ENCODE measurements at regions not wholly inside any gene's neighbourhood (a gene's known extent, or its start where the extent isn't known, plus 50 kb on each side); places are given as distances from the start of the nearest gene placed in this dataset.

DNA sequence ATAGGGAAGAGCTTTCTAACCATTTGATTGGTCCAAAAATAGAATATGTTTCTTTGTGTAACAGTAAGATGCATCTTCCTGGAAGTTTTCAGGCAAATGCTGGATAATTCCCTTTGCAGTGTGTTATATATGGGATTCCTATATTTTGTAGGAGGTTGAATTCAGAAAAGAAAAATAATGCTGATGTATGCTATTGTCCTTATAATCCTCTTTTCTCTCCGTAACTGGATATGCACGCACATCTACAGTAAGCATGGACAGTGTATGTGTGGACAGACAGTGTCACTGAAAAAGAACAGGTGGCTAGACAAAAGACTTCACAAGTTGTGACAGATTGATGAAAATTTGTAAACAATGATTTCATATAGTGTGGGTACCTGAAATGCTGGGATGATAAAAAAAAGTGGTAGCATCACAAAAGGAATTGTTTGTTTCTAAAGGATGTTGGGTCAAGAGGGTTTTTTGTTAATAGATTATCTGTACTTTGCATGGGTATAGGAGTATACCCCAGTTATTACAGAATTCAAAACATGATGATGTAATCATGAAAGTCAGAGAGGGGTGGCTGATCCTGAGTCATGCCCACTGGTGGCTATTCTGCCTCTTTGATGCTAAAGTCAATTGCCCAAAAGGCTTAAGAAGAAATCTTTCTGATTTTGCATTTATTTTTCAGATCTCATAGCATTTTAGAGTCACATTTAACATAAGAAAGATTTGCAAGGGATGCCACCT lies 160.7 kb upstream of the TMTC1 start:
- Histone ChIP-seq H3K9ac (ENCODE audit: low read depth, low read length) (no peak overlapping the region), H3K4me3 (ENCODE audit: low read depth, low read length) (no peak overlapping the region), H3K36me3 (ENCODE audit: control insufficient read depth, insufficient read depth, low read length) (no peaks in the 10 kb centered on the region), H3K4me1 (ENCODE audit: control insufficient read depth, insufficient read depth, low read length) (no peaks in the 10 kb centered on the region), H3K27me3 (ENCODE audit: control insufficient read depth, insufficient read depth, low read length) (no peaks in the 10 kb centered on the region), H3K9me3 (ENCODE audit: control insufficient read depth, insufficient read depth, low read length) (no peaks in the 10 kb centered on the region)

- no peaks in the 10 kb centered on the region for H3K27me3 ChIP-seq (ENCODE audit: control insufficient read depth, insufficient read depth, low read length)
- H3K36me3 ChIP-seq (ENCODE audit: control insufficient read depth, insufficient read depth, low read length) = no peaks in the 10 kb centered on the region
- no peak overlapping the region for H3K9ac ChIP-seq (ENCODE audit: low read depth, low read length)
- no peaks in the 10 kb centered on the region for H3K4me1 ChIP-seq (ENCODE audit: control insufficient read depth, insufficient read depth, low read length)
- H3K4me3 ChIP-seq (ENCODE audit: low read depth, low read length) = no peak overlapping the region
- H3K9me3 ChIP-seq (ENCODE audit: control insufficient read depth, insufficient read depth, low read length) = no peaks in the 10 kb centered on the region
Measured at GRCh38 chr12:29943683-29944082, 159.9 kb upstream of the TMTC1 start.

GRCh38 chr12:29940811-29941210 lies 157.1 kb upstream of the TMTC1 start:
- no peaks in the 10 kb centered on the region for H3K4me1 ChIP-seq (ENCODE audit: control insufficient read depth, insufficient read depth, low read length)
- no peak overlapping the region for H3K9ac ChIP-seq (ENCODE audit: low read depth, low read length)
- H3K36me3 ChIP-seq (ENCODE audit: control insufficient read depth, insufficient read depth, low read length) = no peaks in the 10 kb centered on the region
- H3K9me3 ChIP-seq (ENCODE audit: control insufficient read depth, insufficient read depth, low read length) = no peaks in the 10 kb centered on the region
- H3K27me3 ChIP-seq (ENCODE audit: control insufficient read depth, insufficient read depth, low read length) = no peaks in the 10 kb centered on the region
- H3K4me3 ChIP-seq (ENCODE audit: low read depth, low read length) = no peak overlapping the region

DNA sequence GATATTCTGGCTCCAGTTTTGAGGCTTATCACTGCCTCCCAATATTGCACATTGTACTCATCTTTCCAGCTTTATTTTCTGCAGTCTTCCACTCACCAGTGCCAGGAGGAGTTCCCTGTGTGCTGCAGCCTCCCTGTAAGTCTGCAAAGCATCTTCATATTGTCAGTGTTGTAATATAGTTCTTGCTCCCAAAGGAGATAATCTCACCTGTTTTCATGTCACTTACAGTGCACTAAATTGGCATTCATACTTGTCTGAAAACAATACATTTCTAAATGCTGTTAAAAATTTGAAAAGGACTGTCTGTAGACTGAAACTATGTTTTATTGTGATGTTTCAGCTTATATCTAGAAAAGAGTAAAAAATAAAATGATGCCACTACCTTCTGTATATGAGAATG lies 146.8 kb upstream of the TMTC1 start:
- Histone ChIP-seq H3K4me3 (ENCODE audit: low read depth, low read length) (no peak overlapping the region), H3K9me3 (ENCODE audit: control insufficient read depth, insufficient read depth, low read length) (no peaks in the 10 kb centered on the region), H3K4me1 (ENCODE audit: control insufficient read depth, insufficient read depth, low read length) (peaks cover 4% of the 10 kb centered on the region)

GRCh38 chr12:29929295-29929694 lies 145.6 kb upstream of the TMTC1 start:
- no peaks in the 10 kb centered on the region for H3K9me3 ChIP-seq (ENCODE audit: control insufficient read depth, insufficient read depth, low read length)
- H3K4me1 ChIP-seq (ENCODE audit: control insufficient read depth, insufficient read depth, low read length) = peaks cover 4% of the 10 kb centered on the region
- H3K4me3 ChIP-seq (ENCODE audit: low read depth, low read length) = no peak overlapping the region
- H3K9ac ChIP-seq (ENCODE audit: low read depth, low read length) = no peak overlapping the region
- no peaks in the 10 kb centered on the region for H3K27me3 ChIP-seq (ENCODE audit: control insufficient read depth, insufficient read depth, low read length)
- H3K36me3 ChIP-seq (ENCODE audit: control insufficient read depth, insufficient read depth, low read length) = no peaks in the 10 kb centered on the region

More for the DNA sequence above, 146.8 kb upstream of the TMTC1 start:
- H3K36me3 ChIP-seq (ENCODE audit: control insufficient read depth, insufficient read depth, low read length) = no peaks in the 10 kb centered on the region
- no peaks in the 10 kb centered on the region for H3K27me3 ChIP-seq (ENCODE audit: control insufficient read depth, insufficient read depth, low read length)
- no peak overlapping the region for H3K9ac ChIP-seq (ENCODE audit: low read depth, low read length)

- H3K4me1 ChIP-seq (ENCODE audit: control insufficient read depth, insufficient read depth, low read length) = no peaks in the 10 kb centered on the region
- no peak overlapping the region for H3K4me3 ChIP-seq (ENCODE audit: low read depth, low read length)
- no peaks in the 10 kb centered on the region for H3K27me3 ChIP-seq (ENCODE audit: control insufficient read depth, insufficient read depth, low read length)
- H3K36me3 ChIP-seq (ENCODE audit: control insufficient read depth, insufficient read depth, low read length) = no peaks in the 10 kb centered on the region
- H3K9me3 ChIP-seq (ENCODE audit: control insufficient read depth, insufficient read depth, low read length) = no peaks in the 10 kb centered on the region
- H3K9ac ChIP-seq (ENCODE audit: low read depth, low read length) = no peak overlapping the region
Measured at GRCh38 chr12:29921307-29921706, 137.6 kb upstream of the TMTC1 start.

DNA sequence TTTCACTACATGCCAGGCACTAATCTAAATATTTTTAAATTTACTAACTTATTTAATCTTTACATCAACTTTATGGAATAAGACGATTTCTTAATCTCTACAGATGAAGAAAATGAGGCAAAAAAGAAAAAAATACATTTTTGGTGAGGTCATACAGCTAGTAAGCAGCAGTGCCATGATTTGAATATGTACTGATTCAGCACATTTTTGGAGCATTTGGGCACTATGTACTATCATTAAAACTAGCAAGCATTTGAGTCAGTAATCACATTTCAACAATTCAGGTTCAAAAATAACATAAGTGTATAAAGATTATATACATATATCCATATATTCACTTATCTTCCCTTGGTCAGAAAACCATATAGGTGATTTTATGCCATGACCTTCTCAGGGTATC lies 124.4 kb upstream of the TMTC1 start:
- Histone ChIP-seq H3K36me3 (ENCODE audit: control insufficient read depth, insufficient read depth, low read length) (no peaks in the 10 kb centered on the region), H3K4me3 (ENCODE audit: low read depth, low read length) (no peak overlapping the region), H3K4me1 (ENCODE audit: control insufficient read depth, insufficient read depth, low read length) (no peaks in the 10 kb centered on the region), H3K9me3 (ENCODE audit: control insufficient read depth, insufficient read depth, low read length) (peaks cover 4% of the 10 kb centered on the region), H3K27me3 (ENCODE audit: control insufficient read depth, insufficient read depth, low read length) (no peaks in the 10 kb centered on the region), H3K9ac (ENCODE audit: low read depth, low read length) (no peak overlapping the region)

GRCh38 chr12:29907461-29907860 lies 123.7 kb upstream of the TMTC1 start:
- H3K27me3 ChIP-seq (ENCODE audit: control insufficient read depth, insufficient read depth, low read length) = no peaks in the 10 kb centered on the region
- no peak overlapping the region for H3K9ac ChIP-seq (ENCODE audit: low read depth, low read length)
- H3K9me3 ChIP-seq (ENCODE audit: control insufficient read depth, insufficient read depth, low read length) = peaks cover 4% of the 10 kb centered on the region
- no peaks in the 10 kb centered on the region for H3K36me3 ChIP-seq (ENCODE audit: control insufficient read depth, insufficient read depth, low read length)
- no peaks in the 10 kb centered on the region for H3K4me1 ChIP-seq (ENCODE audit: control insufficient read depth, insufficient read depth, low read length)
- no peak overlapping the region for H3K4me3 ChIP-seq (ENCODE audit: low read depth, low read length)

DNA sequence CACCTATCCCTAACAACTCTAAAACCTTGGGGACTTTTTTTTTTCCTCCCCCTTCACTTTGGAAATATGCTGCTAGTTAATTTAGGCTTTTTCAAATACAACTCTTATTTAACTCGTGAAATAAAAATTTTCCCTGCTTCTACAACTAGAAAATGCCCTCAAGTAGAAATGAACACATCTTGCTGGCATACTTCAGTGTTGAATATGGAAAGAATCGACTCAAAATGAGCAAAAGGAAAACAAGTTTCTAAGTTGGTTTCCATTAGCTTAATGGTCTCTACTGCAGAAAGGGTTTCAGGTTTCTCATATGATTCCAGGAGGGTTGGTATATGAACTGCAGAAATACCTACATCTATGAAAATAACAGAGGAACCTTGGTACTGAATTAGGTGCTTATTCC lies 118.3 kb upstream of the TMTC1 start:
- H3K4me3 ChIP-seq (ENCODE audit: low read depth, low read length) = no peak overlapping the region
- H3K9me3 ChIP-seq (ENCODE audit: control insufficient read depth, insufficient read depth, low read length) = no peaks in the 10 kb centered on the region
- H3K9ac ChIP-seq (ENCODE audit: low read depth, low read length) = no peak overlapping the region
- no peaks in the 10 kb centered on the region for H3K4me1 ChIP-seq (ENCODE audit: control insufficient read depth, insufficient read depth, low read length)
- H3K36me3 ChIP-seq (ENCODE audit: control insufficient read depth, insufficient read depth, low read length) = no peaks in the 10 kb centered on the region
- H3K27me3 ChIP-seq (ENCODE audit: control insufficient read depth, insufficient read depth, low read length) = no peaks in the 10 kb centered on the region

GRCh38 chr12:29901585-29901984 lies 117.8 kb upstream of the TMTC1 start:
- no peaks in the 10 kb centered on the region for H3K9me3 ChIP-seq (ENCODE audit: control insufficient read depth, insufficient read depth, low read length)
- no peaks in the 10 kb centered on the region for H3K4me1 ChIP-seq (ENCODE audit: control insufficient read depth, insufficient read depth, low read length)
- no peak overlapping the region for H3K9ac ChIP-seq (ENCODE audit: low read depth, low read length)
- H3K36me3 ChIP-seq (ENCODE audit: control insufficient read depth, insufficient read depth, low read length) = no peaks in the 10 kb centered on the region
- no peaks in the 10 kb centered on the region for H3K27me3 ChIP-seq (ENCODE audit: control insufficient read depth, insufficient read depth, low read length)
- H3K4me3 ChIP-seq (ENCODE audit: low read depth, low read length) = no peak overlapping the region

DNA sequence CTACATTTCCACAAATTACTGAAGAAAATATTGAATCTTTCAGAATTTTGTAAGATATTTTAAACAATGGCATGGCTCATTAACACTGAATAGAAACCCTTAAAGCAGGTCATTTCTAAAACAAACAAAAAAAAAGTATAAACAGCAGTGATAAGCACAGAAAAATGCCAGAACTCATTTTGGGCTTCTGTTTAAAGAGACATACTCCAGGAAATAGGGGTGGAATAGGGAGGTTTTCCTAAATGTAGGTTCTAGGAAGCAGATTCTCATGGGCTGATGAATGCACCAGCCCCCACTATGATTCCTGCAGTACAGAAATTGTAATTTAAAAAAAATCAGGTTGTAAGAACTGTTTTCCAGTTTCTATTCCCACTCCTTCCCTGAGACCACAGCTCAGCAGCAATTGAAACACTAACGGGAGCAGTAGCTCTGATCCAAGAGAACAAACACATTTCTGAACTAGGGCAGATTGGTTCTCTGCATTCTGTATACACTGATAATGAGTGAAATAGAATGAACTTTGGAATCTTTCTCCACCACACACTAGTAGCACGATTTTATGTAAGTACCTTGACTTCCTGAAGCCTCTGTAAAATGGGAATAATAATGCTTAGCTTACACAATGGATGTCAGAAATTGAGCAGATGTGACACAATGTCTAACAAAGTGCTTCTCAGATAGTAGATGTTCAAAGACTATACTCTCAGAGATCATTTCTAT lies 115.6 kb upstream of the TMTC1 start:
- no peaks in the 10 kb centered on the region for H3K36me3 ChIP-seq (ENCODE audit: control insufficient read depth, insufficient read depth, low read length)
- H3K4me1 ChIP-seq (ENCODE audit: control insufficient read depth, insufficient read depth, low read length) = peaks cover 2% of the 10 kb centered on the region
- no peaks in the 10 kb centered on the region for H3K9me3 ChIP-seq (ENCODE audit: control insufficient read depth, insufficient read depth, low read length)
- no peak overlapping the region for H3K4me3 ChIP-seq (ENCODE audit: low read depth, low read length)
- no peaks in the 10 kb centered on the region for H3K27me3 ChIP-seq (ENCODE audit: control insufficient read depth, insufficient read depth, low read length)
- no peak overlapping the region for H3K9ac ChIP-seq (ENCODE audit: low read depth, low read length)

DNA sequence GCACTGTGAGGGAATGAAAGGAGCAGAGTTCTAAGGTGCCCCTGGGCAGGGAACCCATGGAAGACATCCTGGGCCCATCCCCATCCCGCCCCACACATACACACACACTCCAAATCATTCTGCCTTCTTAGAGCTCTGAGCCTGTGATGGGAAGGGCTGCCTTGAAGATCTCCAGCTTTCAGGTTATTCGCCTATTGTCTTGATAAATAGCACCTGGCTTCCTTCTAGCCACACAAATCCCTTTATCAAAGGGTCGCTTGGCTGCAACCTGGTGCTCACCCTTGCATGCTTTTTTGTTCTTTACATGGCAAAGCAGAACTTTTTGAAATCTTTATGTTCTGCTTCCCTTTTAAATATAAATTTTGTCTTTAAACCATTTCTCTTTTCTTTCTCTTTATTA lies 112.2 kb upstream of the TMTC1 start:
- H3K27me3 ChIP-seq (ENCODE audit: control insufficient read depth, insufficient read depth, low read length) = no peaks in the 10 kb centered on the region
- no peak overlapping the region for H3K4me3 ChIP-seq (ENCODE audit: low read depth, low read length)
- H3K36me3 ChIP-seq (ENCODE audit: control insufficient read depth, insufficient read depth, low read length) = no peaks in the 10 kb centered on the region
- H3K4me1 ChIP-seq (ENCODE audit: control insufficient read depth, insufficient read depth, low read length) = peaks cover 2% of the 10 kb centered on the region
- H3K9ac ChIP-seq (ENCODE audit: low read depth, low read length) = no peak overlapping the region
- H3K9me3 ChIP-seq (ENCODE audit: control insufficient read depth, insufficient read depth, low read length) = no peaks in the 10 kb centered on the region

Data from iPS-15b (cell line).